DND-41 (cell line): ENCODE measurements at regions not wholly inside any gene's neighbourhood (a gene's known extent, or its start where the extent isn't known, plus 50 kb on each side); places are given as distances from the start of the nearest gene placed in this dataset.

Experiments used
- EZH2 ChIP-seq: IDR thresholded peaks from 3 replicates; pipeline ENCODE4 v1.6.1; 2012; ENCODE audit warnings: borderline replicate concordance, low read depth, mild to moderate bottlenecking, moderate library complexity, low read length, inconsistent platforms; ENCODE audit not compliant: severe bottlenecking
- TF ChIP-seq, protein P1 (sequence below): IDR thresholded peaks from 2 replicates; pipeline ENCODE4 v1.5.1; 2012; ENCODE audit warnings: borderline replicate concordance, low read length, moderate library complexity, mild to moderate bottlenecking; ENCODE audit not compliant: poor library complexity, severe bottlenecking; ENCODE audit errors: extremely low read depth

- TF ChIP-seq, protein P1, sequence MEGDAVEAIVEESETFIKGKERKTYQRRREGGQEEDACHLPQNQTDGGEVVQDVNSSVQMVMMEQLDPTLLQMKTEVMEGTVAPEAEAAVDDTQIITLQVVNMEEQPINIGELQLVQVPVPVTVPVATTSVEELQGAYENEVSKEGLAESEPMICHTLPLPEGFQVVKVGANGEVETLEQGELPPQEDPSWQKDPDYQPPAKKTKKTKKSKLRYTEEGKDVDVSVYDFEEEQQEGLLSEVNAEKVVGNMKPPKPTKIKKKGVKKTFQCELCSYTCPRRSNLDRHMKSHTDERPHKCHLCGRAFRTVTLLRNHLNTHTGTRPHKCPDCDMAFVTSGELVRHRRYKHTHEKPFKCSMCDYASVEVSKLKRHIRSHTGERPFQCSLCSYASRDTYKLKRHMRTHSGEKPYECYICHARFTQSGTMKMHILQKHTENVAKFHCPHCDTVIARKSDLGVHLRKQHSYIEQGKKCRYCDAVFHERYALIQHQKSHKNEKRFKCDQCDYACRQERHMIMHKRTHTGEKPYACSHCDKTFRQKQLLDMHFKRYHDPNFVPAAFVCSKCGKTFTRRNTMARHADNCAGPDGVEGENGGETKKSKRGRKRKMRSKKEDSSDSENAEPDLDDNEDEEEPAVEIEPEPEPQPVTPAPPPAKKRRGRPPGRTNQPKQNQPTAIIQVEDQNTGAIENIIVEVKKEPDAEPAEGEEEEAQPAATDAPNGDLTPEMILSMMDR, result no peak
- no peak for TF ChIP-seq EZH2
Observed at GRCh38 chr1:88003255-88003654, 674.6 kb downstream of the LMO4 start.
